IMR-90 (cell line): ENCODE measurements at regions not wholly inside any gene's neighbourhood (a gene's known extent, or its start where the extent isn't known, plus 50 kb on each side); places are given as distances from the start of the nearest gene placed in this dataset.

Experiments
- ATAC-seq: fragments of 200-7000 bp; cut with Tn5 transposase; 2 replicates; pipeline ENCODE4 v1.9.1; 2020; ENCODE audit warnings: low read depth, mild to moderate bottlenecking, moderate library complexity
- BruUV-seq: library from RNA; stranded (reverse); fragments of 400-500 nt; replicated peaks from 2 replicates; lab custom pipeline; 2021; lab: Mats Ljungman, UMichigan
- CTCF ChIA-PET: fragments of 300-600 bp; formaldehyde crosslinking; extraction: SDS; loops from one replicate; lab custom pipeline; 2021; ENCODE audit warnings: antibody characterized with exemption; lab: Yijun Ruan, JAX
- POLR2A ChIA-PET: fragments of 300-600 bp; sonication (Branson Sonifier 250); formaldehyde crosslinking; loops from one replicate; lab custom pipeline; 2022; ENCODE audit warnings: antibody characterized with exemption; ENCODE audit not compliant: unreplicated experiment; lab: Charles Lee
- DNase-seq: peaks from one replicate; pipeline ENCODE4 v3.0.0; 2013
- H2AFZ ChIP-seq: replicated peaks from 2 replicates; pipeline ENCODE3; 2013; ENCODE audit warnings: low read length, mild to moderate bottlenecking; ENCODE audit not compliant: poor library complexity
- H2AK5ac ChIP-seq: 2 replicates; pipeline ENCODE4 v1.6.1; 2013; ENCODE audit warnings: low read depth, low read length, inconsistent platforms
- H2AK9ac ChIP-seq: replicated peaks from 2 replicates; pipeline ENCODE3; 2013; ENCODE audit warnings: mild to moderate bottlenecking, low read depth, low read length, moderate library complexity; ENCODE audit not compliant: poor library complexity
- H2BK120ac ChIP-seq: 2 replicates; pipeline ENCODE4 v1.6.1; 2013; ENCODE audit warnings: low read depth, low read length, inconsistent platforms
- H2BK15ac ChIP-seq: 3 replicates; pipeline ENCODE4 v1.6.1; 2013; ENCODE audit warnings: low read depth, low read length, inconsistent platforms
- H2BK20ac ChIP-seq: 2 replicates; pipeline ENCODE4 v1.6.1; 2013; ENCODE audit warnings: low read depth, mild to moderate bottlenecking, inconsistent platforms, low read length, moderate library complexity
- H2BK5ac ChIP-seq: 2 replicates; pipeline ENCODE4 v1.6.1; 2013; ENCODE audit warnings: mild to moderate bottlenecking, low read depth, low read length, inconsistent platforms; ENCODE audit not compliant: poor library complexity, severe bottlenecking
- H3K14ac ChIP-seq: replicated peaks from 2 replicates; pipeline ENCODE4 v1.6.1; 2013; ENCODE audit warnings: low read depth, low read length, inconsistent platforms
- H3K18ac ChIP-seq: 2 replicates; pipeline ENCODE4 v1.6.1; 2013; ENCODE audit warnings: low read depth, low read length, control low read depth
- H3K23ac ChIP-seq: 2 replicates; pipeline ENCODE4 v1.6.1; 2013; ENCODE audit warnings: low read depth, low read length, inconsistent platforms
- H3K27ac ChIP-seq: 2 replicates; pipeline ENCODE4 v1.5.1; 2013; ENCODE audit warnings: mild to moderate bottlenecking, control low read depth, low read length; ENCODE audit not compliant: insufficient read depth
- H3K27me3 ChIP-seq: 2 replicates; pipeline ENCODE4 v1.6.1; 2013; ENCODE audit warnings: low read length; ENCODE audit not compliant: control insufficient read depth, insufficient read depth
- H3K36me3 ChIP-seq: 2 replicates; pipeline ENCODE4 v1.6.1; 2013; ENCODE audit warnings: low read length, mixed read lengths; ENCODE audit not compliant: control insufficient read depth, insufficient read depth
- H3K4ac ChIP-seq: 2 replicates; pipeline ENCODE4 v1.6.1; 2013; ENCODE audit warnings: low read depth, low read length, inconsistent platforms
- H3K4me1 ChIP-seq: 2 replicates; pipeline ENCODE4 v1.6.1; 2013; ENCODE audit warnings: low read length, mixed read lengths; ENCODE audit not compliant: control insufficient read depth, insufficient read depth
- H3K4me2 ChIP-seq: 2 replicates; pipeline ENCODE4 v1.6.1; 2013; ENCODE audit warnings: low read depth, mild to moderate bottlenecking, control low read depth, low read length, moderate library complexity
- H3K4me3 ChIP-seq: 2 replicates; pipeline ENCODE4 v1.5.1; 2013; ENCODE audit warnings: low read depth, mild to moderate bottlenecking, control low read depth, low read length, moderate library complexity; ENCODE audit not compliant: insufficient read depth
- H3K56ac ChIP-seq: 2 replicates; pipeline ENCODE4 v1.6.1; 2013; ENCODE audit warnings: low read length, inconsistent platforms; ENCODE audit not compliant: insufficient read depth; ENCODE audit errors: extremely low read depth
- H3K79me1 ChIP-seq, 2 experiments: 2 replicates each; pipeline ENCODE4 v1.6.1; 2013; ENCODE audit warnings: low read length in 2 of 2, inconsistent platforms in 1 of 2, low read depth in 1 of 2
- H3K9ac ChIP-seq: 2 replicates; pipeline ENCODE4 v1.6.1; 2013; ENCODE audit warnings: low read depth, low read length, control low read depth
- H3K9me1 ChIP-seq: 2 replicates; pipeline ENCODE4 v1.6.1; 2013; ENCODE audit warnings: low read length, inconsistent platforms; ENCODE audit not compliant: insufficient read depth
- H3K9me3 ChIP-seq: 2 replicates; pipeline ENCODE4 v1.6.1; 2013; ENCODE audit warnings: low read length; ENCODE audit not compliant: control insufficient read depth, insufficient read depth
- H4K20me1 ChIP-seq: 2 replicates; pipeline ENCODE4 v1.6.1; 2013; ENCODE audit warnings: low read length, inconsistent platforms; ENCODE audit not compliant: insufficient read depth
- H4K5ac ChIP-seq: 2 replicates; pipeline ENCODE4 v1.6.1; 2013; ENCODE audit warnings: mild to moderate bottlenecking, low read depth, low read length, control low read depth
- H4K8ac ChIP-seq, 2 experiments: 2 replicates each; pipeline ENCODE4 v1.6.1; 2013; ENCODE audit warnings: low read depth in 2 of 2, low read length in 2 of 2, control low read depth in 1 of 2, inconsistent platforms in 1 of 2
- H4K91ac ChIP-seq: 2 replicates; pipeline ENCODE4 v1.6.1; 2013; ENCODE audit warnings: low read depth, low read length, inconsistent platforms; ENCODE audit not compliant: insufficient read depth
- BHLHE40 ChIP-seq: fragments of 150-350 bp; IDR thresholded peaks from 2 replicates; pipeline ENCODE4 v1.6.1; 2016; ENCODE audit warnings: mild to moderate bottlenecking, low read depth, low read length
- CEBPB ChIP-seq: IDR thresholded peaks from 2 replicates; pipeline ENCODE4 v1.6.1; 2012; ENCODE audit warnings: low read depth, low read length, improper control_type of control experiment
- CHD1 ChIP-seq: IDR thresholded peaks from 2 replicates; pipeline ENCODE4 v1.6.1; 2012; ENCODE audit warnings: low read depth, low read length, improper control_type of control experiment
- CTCF ChIP-seq: conservative IDR thresholded peaks from 2 replicates; pipeline ENCODE4 v1.5.1; 2012; ENCODE audit warnings: mild to moderate bottlenecking, low read depth, low read length, improper control_type of control experiment
- FOS ChIP-seq: fragments of 150-350 bp; IDR thresholded peaks from 2 replicates; pipeline ENCODE4 v1.6.1; 2016; ENCODE audit warnings: low read depth, low read length
- MAFK ChIP-seq: IDR thresholded peaks from 2 replicates; pipeline ENCODE4 v1.6.1; 2012; ENCODE audit warnings: low read depth, low read length, improper control_type of control experiment
- MAZ ChIP-seq: IDR thresholded peaks from 2 replicates; pipeline ENCODE4 v1.6.1; 2012; ENCODE audit warnings: low read depth, mild to moderate bottlenecking, low read length, improper control_type of control experiment, moderate library complexity, borderline replicate concordance
- MXI1 ChIP-seq: IDR thresholded peaks from 2 replicates; pipeline ENCODE4 v1.6.1; 2012; ENCODE audit warnings: low read depth, mild to moderate bottlenecking, low read length, moderate library complexity, borderline replicate concordance
- NFE2L2 ChIP-seq: fragments of 150-350 bp; IDR thresholded peaks from 2 replicates; pipeline ENCODE4 v1.6.1; 2016; ENCODE audit warnings: low read depth, mild to moderate bottlenecking, low read length
- POLR2A ChIP-seq: IDR thresholded peaks from 2 replicates; pipeline ENCODE4 v1.6.1; 2012; ENCODE audit warnings: mild to moderate bottlenecking, low read depth, low read length
- RAD21 ChIP-seq: IDR thresholded peaks from 2 replicates; pipeline ENCODE4 v1.6.1; 2012; ENCODE audit warnings: low read length, improper control_type of control experiment
- RCOR1 ChIP-seq: IDR thresholded peaks from 2 replicates; pipeline ENCODE4 v1.6.1; 2012; ENCODE audit warnings: mild to moderate bottlenecking, low read length, improper control_type of control experiment; ENCODE audit not compliant: insufficient replicate concordance
- RFX5 ChIP-seq: IDR thresholded peaks from 2 replicates; pipeline ENCODE4 v1.8.0; 2012; ENCODE audit warnings: low read depth, mild to moderate bottlenecking, low read length, moderate library complexity
- SMC3 ChIP-seq: fragments of 150-350 bp; IDR thresholded peaks from 2 replicates; pipeline ENCODE4 v1.6.1; 2016; ENCODE audit warnings: low read depth, mild to moderate bottlenecking, antibody characterized with exemption, low read length, moderate library complexity
- WGBS, 2 experiments: methylation state at CpG; one replicate each; pipeline versions ENCODE4 v1.1.5 to v1.1.7; 2013; ENCODE audit warnings: missing lambda C conversion rate in 2 of 2; ENCODE audit not compliant: insufficient read length in 1 of 2; ENCODE audit errors: extremely low coverage in 2 of 2; 5-methylcytosine and 5-hydroxymethylcytosine counted together
- dilution Hi-C: fragments of 300-500 bp; cut with HindIII; formaldehyde crosslinking; loops from one replicate; pipeline ENCODE4 v1.14.3; 2018; ENCODE audit warnings: low sequenced_read_pairs; ENCODE audit not compliant: unreplicated experiment
- in situ Hi-C: fragments of 300-500 bp; cut with MboI; formaldehyde crosslinking; loops from 3 replicates; pipeline ENCODE4 v1.14.3; 2019; ENCODE audit warnings: low sequenced_read_pairs, inconsistent platforms, mixed read lengths
- intact Hi-C: fragments of 100-400 bp; cut with micrococcal nuclease; formaldehyde crosslinking; loops from 2 replicates; pipeline ENCODE4 v1.10.0; 2022
- TF ChIP-seq, protein P1 (sequence below): fragments of 150-350 bp; IDR thresholded peaks from 2 replicates; pipeline ENCODE4 v1.6.1; 2017; ENCODE audit warnings: mild to moderate bottlenecking, antibody characterized with exemption, low read length, low read depth
- TF ChIP-seq, protein P2 (sequence below): fragments of 150-350 bp; IDR thresholded peaks from 2 replicates; pipeline ENCODE4 v1.6.1; 2016; ENCODE audit warnings: low read depth, mild to moderate bottlenecking, low read length, moderate library complexity, borderline replicate concordance

GRCh38 chr2:132256251-132256902 lies 94.6 kb upstream of the ANKRD30BL start:
- 33% methylated on average over 21 of the region's 68 CpGs; no CpG with 5 or more reads in 1 of the 2 experiments for WGBS, 2 experiments
- POLR2A ChIA-PET = no interaction called here
- dilution Hi-C loops = no loop called here

More at GRCh38 chr2:132256251-132256902, 94.6 kb upstream of the ANKRD30BL start:
- Histone ChIP-seq H3K4me1 (no peaks in the 10 kb centered on the region), H3K18ac (no peak overlapping the region), H2BK5ac (no peak overlapping the region), H4K20me1 (no peaks in the 10 kb centered on the region), H2BK20ac (no peak overlapping the region), H3K56ac (no peak overlapping the region), H3K27me3 (peaks cover 9% of the 10 kb centered on the region; the same call in 1 of the 2 replicates), H3K27ac (no peak overlapping the region), H4K5ac (no peak overlapping the region), H3K23ac (no peak overlapping the region), H2BK120ac (no peak overlapping the region), H3K79me1 (no peaks in the 10 kb centered on the region), H3K4ac (no peak overlapping the region), H4K8ac (no peak overlapping the region), H3K14ac (no peak overlapping the region), H3K36me3 (no peaks in the 10 kb centered on the region), H4K91ac (no peak overlapping the region), H3K9ac (no peak overlapping the region), H2AFZ (no peak overlapping the region), H2AK5ac (no peak overlapping the region), H3K9me1 (no peaks in the 10 kb centered on the region), H3K4me3 (no peak overlapping the region), H2AK9ac (no peak overlapping the region), H3K4me2 (no peak overlapping the region), H3K9me3 (peaks cover 9% of the 10 kb centered on the region; the same call in 1 of the 2 replicates), H2BK15ac (no peak overlapping the region)
- no TSS peak for BruUV-seq
- CTCF ChIA-PET = no interaction called here
- no peak for ATAC-seq
- no peak for DNase-seq
- in situ Hi-C loops = no loop called here
- TF ChIP-seq SMC3 (no peak), NFE2L2 (no peak), BHLHE40 (no peak), RCOR1 (no peak), RFX5 (no peak), CEBPB (no peak), MXI1 (no peak), CTCF (no peak), POLR2A (no peak), RAD21 (no peak), MAFK (no peak), MAZ (no peak), CHD1 (no peak), FOS (no peak)
- TF ChIP-seq, protein P1, sequence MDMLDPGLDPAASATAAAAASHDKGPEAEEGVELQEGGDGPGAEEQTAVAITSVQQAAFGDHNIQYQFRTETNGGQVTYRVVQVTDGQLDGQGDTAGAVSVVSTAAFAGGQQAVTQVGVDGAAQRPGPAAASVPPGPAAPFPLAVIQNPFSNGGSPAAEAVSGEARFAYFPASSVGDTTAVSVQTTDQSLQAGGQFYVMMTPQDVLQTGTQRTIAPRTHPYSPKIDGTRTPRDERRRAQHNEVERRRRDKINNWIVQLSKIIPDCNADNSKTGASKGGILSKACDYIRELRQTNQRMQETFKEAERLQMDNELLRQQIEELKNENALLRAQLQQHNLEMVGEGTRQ = no peak
- TF ChIP-seq, protein P2, sequence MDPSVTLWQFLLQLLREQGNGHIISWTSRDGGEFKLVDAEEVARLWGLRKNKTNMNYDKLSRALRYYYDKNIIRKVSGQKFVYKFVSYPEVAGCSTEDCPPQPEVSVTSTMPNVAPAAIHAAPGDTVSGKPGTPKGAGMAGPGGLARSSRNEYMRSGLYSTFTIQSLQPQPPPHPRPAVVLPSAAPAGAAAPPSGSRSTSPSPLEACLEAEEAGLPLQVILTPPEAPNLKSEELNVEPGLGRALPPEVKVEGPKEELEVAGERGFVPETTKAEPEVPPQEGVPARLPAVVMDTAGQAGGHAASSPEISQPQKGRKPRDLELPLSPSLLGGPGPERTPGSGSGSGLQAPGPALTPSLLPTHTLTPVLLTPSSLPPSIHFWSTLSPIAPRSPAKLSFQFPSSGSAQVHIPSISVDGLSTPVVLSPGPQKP = no peak
- intact Hi-C loops = no loop called here
